ENCODE measurements at regions not wholly inside any gene's neighbourhood (a gene's known extent, or its start where the extent isn't known, plus 50 kb on each side); places are given as distances from the start of the nearest gene placed in this dataset.

- intact Hi-C loops (cut with DNase I) = no loop called here
- no peaks in the 10 kb centered on the region for H3K9me3 ChIP-seq
- no peak overlapping the region for H3K4me3 ChIP-seq
- no peak for TF ChIP-seq CTCF (IDR thresholded peaks at IDR 0.05)
- TF ChIP-seq POLR2AphosphoS5 (IDR thresholded peaks at IDR 0.05) = no peak
- TF ChIP-seq EP300 (IDR thresholded peaks at IDR 0.05) = no peak
- no peak for TF ChIP-seq POLR2A (IDR thresholded peaks at IDR 0.05)
- no peaks in the 10 kb centered on the region for H3K27me3 ChIP-seq
- DNase-seq = no peak
- 64 to 86% methylated on average over 2 of the region's 2 CpGs for WGBS, 2 donors
- peaks cover 0 to 5% (median 0%) of the 10 kb centered on the region in 4 donors for H3K4me1 ChIP-seq
- no peak overlapping the region for H3K27ac ChIP-seq
- H3K36me3 ChIP-seq = no peaks in the 10 kb centered on the region
Observed at GRCh38 chr1:68805097-68805641, 308.3 kb upstream of the DEPDC1 start.

- H3K27me3 ChIP-seq = no peaks in the 10 kb centered on the region
- no peaks in the 10 kb centered on the region for H3K36me3 ChIP-seq
- peaks cover 0 to 5% (median 0%) of the 10 kb centered on the region in 4 donors for H3K4me1 ChIP-seq
- DNase-seq = no peak
- WGBS, 2 donors = 44 to 70% methylated on average over 1 of the region's 1 CpG
- H3K27ac ChIP-seq = no peak overlapping the region
- TF ChIP-seq EP300 (IDR thresholded peaks at IDR 0.05) (no peak), POLR2AphosphoS5 (IDR thresholded peaks at IDR 0.05) (no peak)
- no peaks in the 10 kb centered on the region for H3K9me3 ChIP-seq
- intact Hi-C loops (cut with DNase I) = no loop called here
- no peak overlapping the region for H3K4me3 ChIP-seq
Observed at GRCh38 chr1:68808351-68808750, 311.5 kb upstream of the DEPDC1 start.

- Histone ChIP-seq H3K4me1 (peaks cover 0 to 5% (median 0%) of the 10 kb centered on the region in 4 donors), H3K9me3 (no peaks in the 10 kb centered on the region), H3K27me3 (no peaks in the 10 kb centered on the region), H3K36me3 (no peaks in the 10 kb centered on the region), H3K27ac (no peak overlapping the region), H3K4me3 (no peak overlapping the region)
- no peak for DNase-seq
- intact Hi-C loops (cut with DNase I) = no loop called here
- WGBS, 2 donors = 73 to 80% methylated on average over 5 of the region's 5 CpGs
- TF ChIP-seq CTCF (IDR thresholded peaks at IDR 0.05) (no peak), POLR2AphosphoS5 (IDR thresholded peaks at IDR 0.05) (no peak), POLR2A (IDR thresholded peaks at IDR 0.05) (no peak), EP300 (IDR thresholded peaks at IDR 0.05) (no peak)
Observed at GRCh38 chr1:68811806-68812205, 314.9 kb upstream of the DEPDC1 start.

- H3K27ac ChIP-seq = no peak overlapping the region
- DNase-seq = no peak
- TF ChIP-seq POLR2AphosphoS5 (IDR thresholded peaks at IDR 0.05) = no peak
- no peak for TF ChIP-seq POLR2A (IDR thresholded peaks at IDR 0.05)
- no peak for TF ChIP-seq CTCF (IDR thresholded peaks at IDR 0.05)
- no peak for TF ChIP-seq EP300 (IDR thresholded peaks at IDR 0.05)
- H3K27me3 ChIP-seq = no peaks in the 10 kb centered on the region
- no peak overlapping the region for H3K4me3 ChIP-seq
- WGBS, 2 donors = 31 to 69% methylated on average over 1 of the region's 1 CpG
- peaks cover 0 to 5% (median 0%) of the 10 kb centered on the region in 4 donors for H3K4me1 ChIP-seq
- H3K9me3 ChIP-seq = no peaks in the 10 kb centered on the region
- no peaks in the 10 kb centered on the region for H3K36me3 ChIP-seq
- intact Hi-C loops (cut with DNase I) = no loop called here
Observed at GRCh38 chr1:68812333-68812732, 315.5 kb upstream of the DEPDC1 start.

- TF ChIP-seq POLR2A (IDR thresholded peaks at IDR 0.05) = no peak
- TF ChIP-seq EP300 (IDR thresholded peaks at IDR 0.05) = no peak
- no peak for TF ChIP-seq CTCF (IDR thresholded peaks at IDR 0.05)
- no peak for TF ChIP-seq POLR2AphosphoS5 (IDR thresholded peaks at IDR 0.05)
- Histone ChIP-seq H3K4me3 (no peak overlapping the region), H3K27ac (no peak overlapping the region), H3K9me3 (no peaks in the 10 kb centered on the region), H3K36me3 (no peaks in the 10 kb centered on the region), H3K4me1 (no peaks in the 10 kb centered on the region), H3K27me3 (no peaks in the 10 kb centered on the region)
- 82 to 85% methylated on average over 2 of the region's 2 CpGs for WGBS, 2 donors
- intact Hi-C loops (cut with DNase I) = no loop called here
- no peak for DNase-seq
Observed at GRCh38 chr1:68814067-68814466, 317.2 kb upstream of the DEPDC1 start.

All from sigmoid colon (tissue), 6 donors.